GM13976 (cell line): ENCODE measurements at regions not wholly inside any gene's neighbourhood (a gene's known extent, or its start where the extent isn't known, plus 50 kb on each side); places are given as distances from the start of the nearest gene placed in this dataset.

ENCODE experiments used
- DNase-seq: peaks from one replicate; pipeline ENCODE4 v3.0.0; 2012; ENCODE audit warnings: low spot score
- in situ Hi-C: fragments of 300-500 bp; cut with MboI; formaldehyde crosslinking; loops from one replicate; pipeline ENCODE4 v1.12.0; 2022; ENCODE audit warnings: low sequenced_read_pairs, mixed read lengths, inconsistent platforms; ENCODE audit not compliant: unreplicated experiment
- TF ChIP-seq, protein P1 (sequence below): IDR thresholded peaks from 2 replicates; pipeline ENCODE4 v1.5.1; 2012; ENCODE audit warnings: borderline replicate concordance, mild to moderate bottlenecking; ENCODE audit not compliant: insufficient read depth; ENCODE audit errors: extremely low read depth, missing control alignments, control extremely low read depth

DNA sequence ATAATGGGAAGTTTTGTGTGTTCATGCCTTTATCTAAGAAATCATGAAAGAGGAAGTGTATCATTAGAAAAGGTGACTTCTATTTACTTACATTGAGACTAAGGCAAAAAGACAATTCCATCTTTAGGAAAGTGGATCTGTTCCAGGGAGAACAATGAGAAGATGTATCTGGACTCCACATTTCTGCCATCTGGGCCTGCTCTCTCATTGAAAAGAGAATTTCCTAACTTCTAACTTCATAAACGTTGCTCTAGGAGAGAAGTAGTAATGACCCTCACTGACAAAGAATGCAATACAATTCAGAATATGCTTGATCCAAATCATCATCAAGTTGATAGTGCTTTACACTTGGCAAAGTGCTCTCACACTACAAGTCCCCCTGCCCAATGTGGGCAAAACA lies 294.2 kb downstream of the OGFRL1 start:
- in situ Hi-C loops = no loop called here
- DNase-seq = no peak
- TF ChIP-seq, protein P1, sequence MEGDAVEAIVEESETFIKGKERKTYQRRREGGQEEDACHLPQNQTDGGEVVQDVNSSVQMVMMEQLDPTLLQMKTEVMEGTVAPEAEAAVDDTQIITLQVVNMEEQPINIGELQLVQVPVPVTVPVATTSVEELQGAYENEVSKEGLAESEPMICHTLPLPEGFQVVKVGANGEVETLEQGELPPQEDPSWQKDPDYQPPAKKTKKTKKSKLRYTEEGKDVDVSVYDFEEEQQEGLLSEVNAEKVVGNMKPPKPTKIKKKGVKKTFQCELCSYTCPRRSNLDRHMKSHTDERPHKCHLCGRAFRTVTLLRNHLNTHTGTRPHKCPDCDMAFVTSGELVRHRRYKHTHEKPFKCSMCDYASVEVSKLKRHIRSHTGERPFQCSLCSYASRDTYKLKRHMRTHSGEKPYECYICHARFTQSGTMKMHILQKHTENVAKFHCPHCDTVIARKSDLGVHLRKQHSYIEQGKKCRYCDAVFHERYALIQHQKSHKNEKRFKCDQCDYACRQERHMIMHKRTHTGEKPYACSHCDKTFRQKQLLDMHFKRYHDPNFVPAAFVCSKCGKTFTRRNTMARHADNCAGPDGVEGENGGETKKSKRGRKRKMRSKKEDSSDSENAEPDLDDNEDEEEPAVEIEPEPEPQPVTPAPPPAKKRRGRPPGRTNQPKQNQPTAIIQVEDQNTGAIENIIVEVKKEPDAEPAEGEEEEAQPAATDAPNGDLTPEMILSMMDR = no peak

- in situ Hi-C loops = no loop called here
- TF ChIP-seq, protein P1 = no peak
- DNase-seq = no peak
These were observed 296.3 kb downstream of the OGFRL1 start for GRCh38 chr6:71584712-71585436.

- TF ChIP-seq, protein P1 = no peak
- DNase-seq = no peak
- in situ Hi-C loops = no loop called here
These were observed 296.9 kb downstream of the OGFRL1 start for GRCh38 chr6:71585472-71585871.

DNA sequence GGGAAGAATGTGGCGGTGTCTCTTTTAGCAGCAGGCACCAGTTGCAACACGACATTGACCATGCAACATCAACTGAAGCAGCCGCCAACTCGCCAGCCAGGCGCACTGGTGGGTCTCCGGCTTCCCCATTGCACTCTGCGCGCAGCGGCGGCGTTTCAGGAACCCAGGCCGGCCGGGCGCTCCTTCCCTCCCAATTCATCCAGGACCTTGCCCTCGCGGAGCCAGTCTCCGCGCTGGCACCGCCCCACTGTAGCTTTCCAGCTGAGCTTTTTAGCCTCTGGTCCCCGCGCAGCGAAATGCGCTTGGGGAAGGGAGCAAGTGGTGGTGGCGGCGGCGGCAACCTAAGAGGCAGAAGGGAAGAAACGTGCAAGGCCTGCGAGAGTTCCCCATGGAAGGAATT lies 297.9 kb upstream of the RIMS1 start:
- in situ Hi-C loops = no loop called here
- TF ChIP-seq, protein P1 = no peak
- DNase-seq = no peak

DNA sequence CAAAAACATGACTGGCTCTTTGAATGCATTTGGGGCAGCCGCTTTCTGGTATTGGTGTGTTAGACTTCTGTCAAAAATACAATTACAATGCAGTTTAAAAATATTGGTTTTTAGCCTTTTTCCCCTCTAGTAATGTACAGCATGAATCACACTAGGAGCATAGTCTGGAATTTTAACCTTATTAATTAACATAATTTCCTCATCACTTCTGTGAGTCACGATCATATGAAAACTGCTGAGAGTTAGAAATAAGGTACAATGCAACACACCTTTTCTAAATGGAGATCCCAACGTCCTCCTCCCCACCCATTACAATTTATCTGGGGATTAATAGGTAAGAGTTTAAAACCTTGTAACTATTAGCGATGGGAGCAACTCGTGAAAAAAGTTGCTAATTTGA lies 297.1 kb upstream of the RIMS1 start:
- in situ Hi-C loops = no loop called here
- no peak for DNase-seq
- TF ChIP-seq, protein P1 = no peak

DNA sequence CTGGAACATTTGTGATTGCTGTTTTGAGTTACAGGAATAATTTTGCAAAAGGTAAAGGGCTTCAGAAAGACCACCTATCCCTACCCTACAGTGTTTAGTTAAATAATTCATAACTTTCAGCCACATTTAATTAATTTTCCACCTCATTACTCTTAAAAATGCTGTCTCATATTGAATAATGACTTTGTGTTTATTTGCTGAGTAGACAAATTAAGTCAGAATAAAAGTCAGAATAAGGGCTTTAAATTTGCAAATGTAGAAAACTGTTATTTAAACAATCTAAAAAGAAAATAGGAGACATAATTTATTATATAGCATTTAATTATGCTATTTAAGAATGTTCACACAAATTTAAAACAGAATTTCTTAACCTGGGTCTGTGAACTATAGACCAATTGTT lies 293.7 kb upstream of the RIMS1 start:
- in situ Hi-C loops = no loop called here
- DNase-seq = no peak
- TF ChIP-seq, protein P1 = no peak
